Neural crest cell (in vitro differentiated cells): ENCODE measurements at regions not wholly inside any gene's neighbourhood (a gene's known extent, or its start where the extent isn't known, plus 50 kb on each side); places are given as distances from the start of the nearest gene placed in this dataset.

ENCODE experiments used
- DNase-seq: peaks from one replicate; pipeline ENCODE4 v3.0.0; 2021; ENCODE audit warnings: low read depth, mixed read lengths, low spot score
- H3K27ac Mint-ChIP-seq: one replicate; pipeline ENCODE4 v1.8.0; 2021; ENCODE audit warnings: mild to moderate bottlenecking, mixed read lengths; ENCODE audit not compliant: unreplicated experiment
- H3K27me3 Mint-ChIP-seq: 2 replicates; pipeline ENCODE4 v1.8.0; 2021; ENCODE audit warnings: low read depth, mild to moderate bottlenecking, mixed read lengths
- H3K36me3 Mint-ChIP-seq: 2 replicates; pipeline ENCODE4 v1.8.0; 2021; ENCODE audit warnings: low read depth, mild to moderate bottlenecking, mixed read lengths
- H3K4me1 Mint-ChIP-seq: 2 replicates; pipeline ENCODE4 v1.8.0; 2021; ENCODE audit warnings: mixed read lengths
- H3K4me3 Mint-ChIP-seq: one replicate; pipeline ENCODE4 v1.8.0; 2021; ENCODE audit warnings: mild to moderate bottlenecking, mixed read lengths
- H3K9me3 Mint-ChIP-seq: 2 replicates; pipeline ENCODE4 v1.8.0; 2021; ENCODE audit warnings: mixed read lengths
- CTCF ChIP-seq: fragments of 200-600 bp; sonication (generic); conservative IDR thresholded peaks from 2 replicates; pipeline ENCODE4 v1.5.0; 2021; ENCODE audit warnings: antibody characterized with exemption, mild to moderate bottlenecking

GRCh38 chr2:121071034-121071504 lies 213.9 kb downstream of the TFCP2L1 start:
- Mint-ChIP-seq H3K4me3 (no peak overlapping the region), H3K9me3 (no peaks in the 10 kb centered on the region), H3K27me3 (peaks cover 4% of the 10 kb centered on the region), H3K4me1 (peaks cover 18% of the 10 kb centered on the region), H3K27ac (no peak overlapping the region), H3K36me3 (no peaks in the 10 kb centered on the region)
- peak; percentile 99 for TF ChIP-seq CTCF
- peak; percentile 94 for DNase-seq

- TF ChIP-seq CTCF, result no peak
- Mint-ChIP-seq H3K36me3 (no peaks in the 10 kb centered on the region), H3K4me3 (no peak overlapping the region), H3K4me1 (peaks cover 18% of the 10 kb centered on the region), H3K27me3 (peaks cover 6% of the 10 kb centered on the region), H3K27ac (no peak overlapping the region), H3K9me3 (no peaks in the 10 kb centered on the region)
- DNase-seq, result no peak
Observed at GRCh38 chr2:121072784-121073183, 212.2 kb downstream of the TFCP2L1 start.

GRCh38 chr2:121073320-121074210 lies 211.4 kb downstream of the TFCP2L1 start:
- Mint-ChIP-seq H3K27me3 (peaks cover 8% of the 10 kb centered on the region), H3K27ac (no peak overlapping the region), H3K36me3 (no peaks in the 10 kb centered on the region), H3K4me3 (no peak overlapping the region), H3K9me3 (no peaks in the 10 kb centered on the region), H3K4me1 (peaks cover 19% of the 10 kb centered on the region)
- no peak for DNase-seq
- no peak for TF ChIP-seq CTCF

- H3K4me3 Mint-ChIP-seq, result peak overlapping the region; percentile 49
- H3K27ac Mint-ChIP-seq, result no peak overlapping the region
- H3K27me3 Mint-ChIP-seq, result peaks cover 8% of the 10 kb centered on the region
Observed at GRCh38 chr2:121074293-121074932, 210.6 kb downstream of the TFCP2L1 start.

More at GRCh38 chr2:121074293-121074932, 210.6 kb downstream of the TFCP2L1 start:
- no peak for TF ChIP-seq CTCF
- Mint-ChIP-seq H3K36me3 (no peaks in the 10 kb centered on the region), H3K4me1 (peaks cover 23% of the 10 kb centered on the region), H3K9me3 (no peaks in the 10 kb centered on the region)
- DNase-seq, result no peak
